ENCODE measurements at regions not wholly inside any gene's neighbourhood (a gene's known extent, or its start where the extent isn't known, plus 50 kb on each side); places are given as distances from the start of the nearest gene placed in this dataset.

GRCh38 chr9:14546693-14547092, 146.5 kb downstream of the ZDHHC21 start:
- H3K27ac ChIP-seq (ENCODE audit: low read depth, low read length): no peak overlapping the region
- H3K9me2 ChIP-seq (replicated peaks; ENCODE audit: insufficient read depth, low read length): no peaks in the 10 kb centered on the region

GRCh38 chr9:14542071-14542470, 151.2 kb downstream of the ZDHHC21 start:
- Histone ChIP-seq H3K4me2 (ENCODE audit: low read depth, low read length, poor library complexity, severe bottlenecking) (no peak overlapping the region), H3K9ac (ENCODE audit: low read length) (no peak overlapping the region), H3K27me3 (ENCODE audit: low read length) (no peaks in the 10 kb centered on the region), H4K20me1 (ENCODE audit: low read depth, low read length) (no peaks in the 10 kb centered on the region), H3K4me3 (ENCODE audit: insufficient read depth, low read length, poor library complexity, severe bottlenecking) (no peak overlapping the region), H3K9me2 (replicated peaks; ENCODE audit: insufficient read depth, low read length) (no peaks in the 10 kb centered on the region), H3K27ac (ENCODE audit: low read depth, low read length) (no peak overlapping the region), H3F3A (ENCODE audit: insufficient read depth) (no peaks in the 10 kb centered on the region), H2AFZ (ENCODE audit: low read depth, low read length, severe bottlenecking) (no peak overlapping the region), H3K79me2 (ENCODE audit: insufficient read depth, low read length) (no peaks in the 10 kb centered on the region), H3K36me3 (ENCODE audit: low read length) (no peaks in the 10 kb centered on the region), H3K9me3 (ENCODE audit: insufficient read depth, low read length) (no peaks in the 10 kb centered on the region)
- no peak for TF ChIP-seq CTCF (IDR thresholded peaks at IDR 0.05; ENCODE audit: insufficient read depth, low read length, poor library complexity, severe bottlenecking)
- TF ChIP-seq EZH2phosphoT487 (conservative IDR thresholded peaks at IDR 0.05; ENCODE audit: low read length): no peak

More at GRCh38 chr9:14546693-14547092, 146.5 kb downstream of the ZDHHC21 start:
- TF ChIP-seq CTCF (IDR thresholded peaks at IDR 0.05; ENCODE audit: insufficient read depth, low read length, poor library complexity, severe bottlenecking) (no peak), EZH2phosphoT487 (conservative IDR thresholded peaks at IDR 0.05; ENCODE audit: low read length) (no peak)
- Histone ChIP-seq H3K79me2 (ENCODE audit: insufficient read depth, low read length) (no peaks in the 10 kb centered on the region), H3F3A (ENCODE audit: insufficient read depth) (no peaks in the 10 kb centered on the region), H3K4me3 (ENCODE audit: insufficient read depth, low read length, poor library complexity, severe bottlenecking) (no peak overlapping the region), H3K36me3 (ENCODE audit: low read length) (no peaks in the 10 kb centered on the region), H3K27me3 (ENCODE audit: low read length) (no peaks in the 10 kb centered on the region), H3K9me3 (ENCODE audit: insufficient read depth, low read length) (no peaks in the 10 kb centered on the region), H3K9ac (ENCODE audit: low read length) (no peak overlapping the region), H2AFZ (ENCODE audit: low read depth, low read length, severe bottlenecking) (no peak overlapping the region), H4K20me1 (ENCODE audit: low read depth, low read length) (no peaks in the 10 kb centered on the region), H3K4me2 (ENCODE audit: low read depth, low read length, poor library complexity, severe bottlenecking) (no peak overlapping the region)

GRCh38 chr9:14538526-14538925, 154.7 kb downstream of the ZDHHC21 start:
- H3K36me3 ChIP-seq (ENCODE audit: low read length): no peaks in the 10 kb centered on the region
- H4K20me1 ChIP-seq (ENCODE audit: low read depth, low read length): no peaks in the 10 kb centered on the region
- H3F3A ChIP-seq (ENCODE audit: insufficient read depth): no peaks in the 10 kb centered on the region
- no peak overlapping the region for H3K9ac ChIP-seq (ENCODE audit: low read length)
- no peak overlapping the region for H3K4me3 ChIP-seq (ENCODE audit: insufficient read depth, low read length, poor library complexity, severe bottlenecking)
- no peak overlapping the region for H3K27ac ChIP-seq (ENCODE audit: low read depth, low read length)
- no peaks in the 10 kb centered on the region for H3K27me3 ChIP-seq (ENCODE audit: low read length)
- H3K4me2 ChIP-seq (ENCODE audit: low read depth, low read length, poor library complexity, severe bottlenecking): no peak overlapping the region
- H3K9me2 ChIP-seq (replicated peaks; ENCODE audit: insufficient read depth, low read length): no peaks in the 10 kb centered on the region
- H3K9me3 ChIP-seq (ENCODE audit: insufficient read depth, low read length): no peaks in the 10 kb centered on the region
- no peak overlapping the region for H2AFZ ChIP-seq (ENCODE audit: low read depth, low read length, severe bottlenecking)
- H3K79me2 ChIP-seq (ENCODE audit: insufficient read depth, low read length): no peaks in the 10 kb centered on the region
- no peak for TF ChIP-seq EZH2phosphoT487 (conservative IDR thresholded peaks at IDR 0.05; ENCODE audit: low read length)
- no peak for TF ChIP-seq CTCF (IDR thresholded peaks at IDR 0.05; ENCODE audit: insufficient read depth, low read length, poor library complexity, severe bottlenecking)
